OCI-LY1 (cell line): ENCODE measurements at regions not wholly inside any gene's neighbourhood (a gene's known extent, or its start where the extent isn't known, plus 50 kb on each side); places are given as distances from the start of the nearest gene placed in this dataset.

Experiments
- H2AFZ ChIP-seq: fragments of 200-600 bp; sonication (generic), shearing (Covaris generic); 2 replicates; pipeline ENCODE4 v1.6.0; 2014; ENCODE audit warnings: antibody characterized with exemption, mild to moderate bottlenecking, low read length
- H3F3A ChIP-seq: fragments of 200-600 bp; sonication (generic), shearing (Covaris generic); 2 replicates; pipeline ENCODE4 v1.6.0; 2014; ENCODE audit warnings: mild to moderate bottlenecking, antibody characterized with exemption, low read length, moderate library complexity; ENCODE audit not compliant: insufficient read depth
- H3K27ac ChIP-seq: fragments of 200-600 bp; sonication (generic); 2 replicates; pipeline ENCODE4 v1.5.1; 2014; ENCODE audit warnings: low read length, mixed run types, mild to moderate bottlenecking, low read depth; ENCODE audit not compliant: poor library complexity, severe bottlenecking
- H3K27me3 ChIP-seq: fragments of 200-600 bp; sonication (generic); 2 replicates; pipeline ENCODE4 v1.6.0; 2014; ENCODE audit warnings: antibody characterized with exemption, mild to moderate bottlenecking, low read length, moderate library complexity; ENCODE audit not compliant: insufficient read depth
- H3K36me3 ChIP-seq: fragments of 200-600 bp; sonication (generic); 2 replicates; pipeline ENCODE4 v1.6.1; 2014; ENCODE audit warnings: mild to moderate bottlenecking, antibody characterized with exemption, low read length, moderate library complexity, mixed read lengths; ENCODE audit not compliant: insufficient read depth
- H3K4me1 ChIP-seq: fragments of 200-600 bp; sonication (generic); 2 replicates; pipeline ENCODE4 v1.5.1; 2014; ENCODE audit warnings: mild to moderate bottlenecking, low read length, moderate library complexity; ENCODE audit not compliant: insufficient read depth, severe bottlenecking
- H3K4me2 ChIP-seq: fragments of 200-600 bp; sonication (generic), shearing (Covaris generic); 2 replicates; pipeline ENCODE4 v1.6.1; 2014; ENCODE audit warnings: low read length
- H3K4me3 ChIP-seq: fragments of 200-600 bp; sonication (generic); 2 replicates; pipeline ENCODE4 v1.5.1; 2014; ENCODE audit warnings: low read length, low read depth, mild to moderate bottlenecking, mixed read lengths; ENCODE audit not compliant: poor library complexity, severe bottlenecking
- H3K79me2 ChIP-seq: fragments of 200-600 bp; shearing (Covaris generic); 2 replicates; pipeline ENCODE4 v1.6.1; 2016; ENCODE audit warnings: mixed run types, low read length, mixed read lengths; ENCODE audit not compliant: insufficient read depth
- H3K9ac ChIP-seq: fragments of 200-600 bp; sonication (generic), shearing (Covaris generic); 2 replicates; pipeline ENCODE4 v1.6.1; 2014; ENCODE audit warnings: mild to moderate bottlenecking, low read length, mixed read lengths
- H3K9me2 ChIP-seq: fragments of 200-600 bp; sonication (generic), shearing (Covaris generic); 2 replicates; pipeline ENCODE4 v1.6.1; 2014; ENCODE audit warnings: low read depth, mild to moderate bottlenecking, low read length, mixed read lengths
- H3K9me3 ChIP-seq: fragments of 200-600 bp; shearing (Covaris generic); 2 replicates; pipeline ENCODE4 v1.6.1; 2014; ENCODE audit warnings: low read length, mixed read lengths
- H4K20me1 ChIP-seq: fragments of 200-600 bp; sonication (generic), shearing (Covaris generic); 2 replicates; pipeline ENCODE4 v1.6.0; 2016; ENCODE audit warnings: mild to moderate bottlenecking, low read length; ENCODE audit not compliant: insufficient read depth
- CTCF ChIP-seq: fragments of 200-600 bp; sonication (generic), shearing (Covaris generic); IDR thresholded peaks from 2 replicates; pipeline ENCODE4 v1.5.1; 2017; ENCODE audit warnings: mild to moderate bottlenecking, antibody characterized with exemption, low read length, moderate library complexity, mixed read lengths
- EZH2 ChIP-seq: fragments of 200-600 bp; sonication (generic), shearing (Covaris generic); IDR thresholded peaks from 2 replicates; pipeline ENCODE4 v1.8.0; 2017; ENCODE audit warnings: borderline replicate concordance, mixed run types, mild to moderate bottlenecking, antibody characterized with exemption, low read length, moderate library complexity, mixed read lengths

- Histone ChIP-seq H2AFZ (no peak overlapping the region), H3K9me3 (no peaks in the 10 kb centered on the region), H3K9ac (no peak overlapping the region), H3K4me2 (no peak overlapping the region), H3K79me2 (no peaks in the 10 kb centered on the region), H3K4me3 (no peak overlapping the region), H3K27me3 (no peaks in the 10 kb centered on the region), H3K9me2 (no peaks in the 10 kb centered on the region), H3K4me1 (no peaks in the 10 kb centered on the region), H3K36me3 (no peaks in the 10 kb centered on the region), H3K27ac (no peak overlapping the region), H3F3A (no peaks in the 10 kb centered on the region), H4K20me1 (no peaks in the 10 kb centered on the region)
- no peak for TF ChIP-seq CTCF
- no peak for TF ChIP-seq EZH2
These were observed 203.1 kb upstream of the NDST3 start for GRCh38 chr4:117831060-117831683.

GRCh38 chr4:117835566-117835965, 198.7 kb upstream of the NDST3 start:
- no peaks in the 10 kb centered on the region for H3F3A ChIP-seq
- TF ChIP-seq CTCF (no peak), EZH2 (no peak)
- H3K4me1 ChIP-seq, result no peaks in the 10 kb centered on the region
- no peak overlapping the region for H3K9ac ChIP-seq
- no peaks in the 10 kb centered on the region for H3K36me3 ChIP-seq
- H4K20me1 ChIP-seq, result no peaks in the 10 kb centered on the region
- no peak overlapping the region for H3K4me2 ChIP-seq
- H3K9me3 ChIP-seq, result no peaks in the 10 kb centered on the region
- H3K9me2 ChIP-seq, result no peaks in the 10 kb centered on the region
- H3K79me2 ChIP-seq, result no peaks in the 10 kb centered on the region
- no peaks in the 10 kb centered on the region for H3K27me3 ChIP-seq
- H3K27ac ChIP-seq, result no peak overlapping the region
- H2AFZ ChIP-seq, result no peak overlapping the region
- H3K4me3 ChIP-seq, result no peak overlapping the region

GRCh38 chr4:117844594-117844993, 189.7 kb upstream of the NDST3 start:
- Histone ChIP-seq H3K4me3 (no peak overlapping the region), H3K4me2 (no peak overlapping the region), H3K9ac (no peak overlapping the region), H3K9me3 (no peaks in the 10 kb centered on the region), H2AFZ (no peak overlapping the region), H3F3A (no peaks in the 10 kb centered on the region), H3K4me1 (no peaks in the 10 kb centered on the region), H3K9me2 (no peaks in the 10 kb centered on the region), H3K79me2 (no peaks in the 10 kb centered on the region), H3K36me3 (no peaks in the 10 kb centered on the region), H3K27me3 (no peaks in the 10 kb centered on the region), H4K20me1 (no peaks in the 10 kb centered on the region), H3K27ac (no peak overlapping the region)
- TF ChIP-seq EZH2 (no peak), CTCF (no peak)
